ENCODE measurements at regions not wholly inside any gene's neighbourhood (a gene's known extent, or its start where the extent isn't known, plus 50 kb on each side); places are given as distances from the start of the nearest gene placed in this dataset.

DNA sequence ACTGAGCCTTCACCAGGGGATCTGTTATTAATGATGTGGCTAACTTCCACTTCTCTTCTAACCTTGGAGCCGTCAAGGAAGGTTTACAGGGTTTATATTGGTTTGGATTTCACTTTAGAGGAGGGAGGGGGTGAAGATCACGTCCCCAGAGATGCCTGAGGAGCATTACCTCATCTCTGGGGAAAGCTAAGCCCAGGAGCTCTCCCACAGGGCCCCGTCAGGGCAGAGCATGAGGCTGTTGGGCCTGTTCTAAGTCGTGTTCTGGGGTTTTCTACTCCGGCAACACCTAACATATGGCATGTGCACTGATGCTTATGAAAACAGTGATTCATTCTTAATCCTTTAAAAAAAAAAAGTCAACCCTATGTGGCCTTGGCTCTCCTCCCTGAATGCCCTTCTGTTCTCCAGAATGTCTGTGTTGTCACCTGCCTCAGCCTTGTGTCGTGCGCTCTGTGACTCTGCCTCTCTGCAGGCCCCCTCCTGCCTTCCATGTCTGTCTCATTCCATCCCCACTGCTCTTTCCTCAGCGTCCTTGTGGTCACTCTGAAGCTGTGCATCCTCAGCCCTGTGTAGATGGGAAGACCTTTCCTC, 97.4 kb upstream of the JARID2 start:
- H3K4me3 Mint-ChIP-seq (ENCODE audit: unreplicated experiment): no peak overlapping the region
- H3K36me3 Mint-ChIP-seq (ENCODE audit: unreplicated experiment): no peaks in the 10 kb centered on the region
- H3K27ac Mint-ChIP-seq (ENCODE audit: unreplicated experiment): no peak overlapping the region
- H3K27me3 Mint-ChIP-seq (ENCODE audit: unreplicated experiment): peaks cover 7% of the 10 kb centered on the region
- DNase-seq (ENCODE audit: extremely low spot score, unreplicated experiment): no peak
- H3K4me1 Mint-ChIP-seq (ENCODE audit: unreplicated experiment): peaks cover 10% of the 10 kb centered on the region
- no peaks in the 10 kb centered on the region for H3K9me3 Mint-ChIP-seq (ENCODE audit: unreplicated experiment)
- TF ChIP-seq, protein P1, sequence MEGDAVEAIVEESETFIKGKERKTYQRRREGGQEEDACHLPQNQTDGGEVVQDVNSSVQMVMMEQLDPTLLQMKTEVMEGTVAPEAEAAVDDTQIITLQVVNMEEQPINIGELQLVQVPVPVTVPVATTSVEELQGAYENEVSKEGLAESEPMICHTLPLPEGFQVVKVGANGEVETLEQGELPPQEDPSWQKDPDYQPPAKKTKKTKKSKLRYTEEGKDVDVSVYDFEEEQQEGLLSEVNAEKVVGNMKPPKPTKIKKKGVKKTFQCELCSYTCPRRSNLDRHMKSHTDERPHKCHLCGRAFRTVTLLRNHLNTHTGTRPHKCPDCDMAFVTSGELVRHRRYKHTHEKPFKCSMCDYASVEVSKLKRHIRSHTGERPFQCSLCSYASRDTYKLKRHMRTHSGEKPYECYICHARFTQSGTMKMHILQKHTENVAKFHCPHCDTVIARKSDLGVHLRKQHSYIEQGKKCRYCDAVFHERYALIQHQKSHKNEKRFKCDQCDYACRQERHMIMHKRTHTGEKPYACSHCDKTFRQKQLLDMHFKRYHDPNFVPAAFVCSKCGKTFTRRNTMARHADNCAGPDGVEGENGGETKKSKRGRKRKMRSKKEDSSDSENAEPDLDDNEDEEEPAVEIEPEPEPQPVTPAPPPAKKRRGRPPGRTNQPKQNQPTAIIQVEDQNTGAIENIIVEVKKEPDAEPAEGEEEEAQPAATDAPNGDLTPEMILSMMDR (IDR thresholded peaks at IDR 0.05): peak; percentile 23

DNA sequence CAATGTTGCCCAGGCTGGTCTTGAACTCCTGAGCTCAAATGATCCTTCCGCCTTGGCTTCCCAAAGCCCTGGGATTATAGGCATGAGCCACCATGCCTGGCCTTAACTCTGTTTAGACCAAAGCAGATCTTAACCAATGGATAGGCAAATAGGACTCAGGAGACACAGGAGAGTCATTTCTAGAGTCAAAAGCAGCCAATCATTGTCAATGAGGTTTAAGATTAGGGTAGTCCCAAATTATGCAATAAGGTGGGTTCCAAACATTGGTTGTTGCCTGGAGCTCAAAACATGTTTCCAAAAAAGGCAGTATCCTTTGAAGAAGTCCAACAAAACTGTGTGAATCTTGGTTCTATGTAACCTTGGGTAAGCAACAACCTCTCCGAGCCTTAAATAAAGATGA, 95.7 kb upstream of the JARID2 start:
- no peak for DNase-seq (ENCODE audit: extremely low spot score, unreplicated experiment)
- Mint-ChIP-seq H3K4me3 (ENCODE audit: unreplicated experiment) (no peak overlapping the region), H3K27me3 (ENCODE audit: unreplicated experiment) (peaks cover 6% of the 10 kb centered on the region), H3K27ac (ENCODE audit: unreplicated experiment) (no peak overlapping the region), H3K36me3 (ENCODE audit: unreplicated experiment) (no peaks in the 10 kb centered on the region), H3K4me1 (ENCODE audit: unreplicated experiment) (peaks cover 10% of the 10 kb centered on the region), H3K9me3 (ENCODE audit: unreplicated experiment) (no peaks in the 10 kb centered on the region)
- TF ChIP-seq, protein P1 (IDR thresholded peaks at IDR 0.05): no peak

DNA sequence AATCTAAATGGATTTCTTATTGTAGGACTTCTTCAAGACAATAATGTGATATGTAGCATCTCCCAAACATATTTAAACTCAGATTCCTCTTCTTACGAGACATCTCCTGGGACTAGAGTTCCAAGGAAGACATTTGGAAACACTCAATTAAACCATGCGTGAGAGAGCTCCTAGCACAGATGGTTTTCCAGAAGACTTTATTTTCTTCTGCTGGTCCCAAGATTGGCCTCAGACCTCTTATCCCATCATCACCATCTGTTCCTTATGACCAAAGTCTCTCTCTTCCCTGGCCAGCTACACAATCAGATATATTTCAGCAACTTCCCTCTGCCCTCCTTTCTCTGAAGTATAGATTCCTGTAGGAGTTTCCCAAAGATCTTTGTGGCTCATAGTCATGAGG, 93.2 kb upstream of the JARID2 start:
- Mint-ChIP-seq H3K36me3 (ENCODE audit: unreplicated experiment) (no peaks in the 10 kb centered on the region), H3K4me1 (ENCODE audit: unreplicated experiment) (peaks cover 10% of the 10 kb centered on the region), H3K4me3 (ENCODE audit: unreplicated experiment) (no peak overlapping the region), H3K9me3 (ENCODE audit: unreplicated experiment) (no peaks in the 10 kb centered on the region), H3K27ac (ENCODE audit: unreplicated experiment) (no peak overlapping the region), H3K27me3 (ENCODE audit: unreplicated experiment) (peaks cover 12% of the 10 kb centered on the region)
- TF ChIP-seq, protein P1 (IDR thresholded peaks at IDR 0.05): no peak
- no peak for DNase-seq (ENCODE audit: extremely low spot score, unreplicated experiment)

DNA sequence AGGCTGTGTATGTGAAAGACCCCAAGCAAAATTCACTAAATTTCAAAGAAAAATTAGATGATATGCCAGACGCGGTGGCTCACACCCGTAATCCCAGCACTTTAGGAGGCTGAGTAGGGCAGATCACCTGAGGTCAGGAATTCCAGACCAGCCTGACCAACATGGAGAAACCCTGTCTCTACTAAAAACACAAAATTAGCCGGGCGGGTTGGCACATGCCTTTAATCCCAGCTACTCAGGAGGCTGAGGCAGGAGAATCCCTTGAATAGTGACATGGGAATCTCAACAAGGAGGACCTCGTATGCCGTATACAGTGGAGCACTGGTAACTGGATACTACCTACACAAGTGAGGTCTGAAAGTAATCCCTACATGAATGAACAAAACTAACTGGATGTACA, 92.7 kb upstream of the JARID2 start:
- no peak for DNase-seq (ENCODE audit: extremely low spot score, unreplicated experiment)
- Mint-ChIP-seq H3K27me3 (ENCODE audit: unreplicated experiment) (peaks cover 12% of the 10 kb centered on the region), H3K4me1 (ENCODE audit: unreplicated experiment) (peaks cover 7% of the 10 kb centered on the region), H3K9me3 (ENCODE audit: unreplicated experiment) (no peaks in the 10 kb centered on the region), H3K36me3 (ENCODE audit: unreplicated experiment) (no peaks in the 10 kb centered on the region), H3K4me3 (ENCODE audit: unreplicated experiment) (no peak overlapping the region), H3K27ac (ENCODE audit: unreplicated experiment) (no peak overlapping the region)
- TF ChIP-seq, protein P1 (IDR thresholded peaks at IDR 0.05): no peak

DNA sequence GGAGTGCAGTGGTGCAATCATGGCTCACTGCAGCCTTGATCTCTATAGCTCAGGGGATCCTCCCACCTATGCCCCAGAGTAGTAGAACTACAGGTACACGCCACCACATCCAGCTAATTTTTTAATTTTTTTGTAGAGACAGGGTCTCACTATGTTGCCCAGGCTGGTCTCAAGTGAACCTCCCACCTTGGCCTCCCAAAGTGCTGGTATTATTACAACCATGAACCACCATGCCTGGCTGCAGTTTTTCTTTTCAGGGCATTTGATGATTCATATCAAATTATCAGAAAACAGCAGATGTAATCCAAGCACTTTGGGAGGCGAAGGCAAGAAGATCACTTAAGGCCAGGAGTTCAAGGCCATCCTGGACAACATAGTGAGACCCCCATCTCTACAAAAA, 88.4 kb upstream of the JARID2 start:
- H3K4me1 Mint-ChIP-seq (ENCODE audit: unreplicated experiment): no peaks in the 10 kb centered on the region
- no peak overlapping the region for H3K27ac Mint-ChIP-seq (ENCODE audit: unreplicated experiment)
- TF ChIP-seq, protein P1 (IDR thresholded peaks at IDR 0.05): no peak
- no peaks in the 10 kb centered on the region for H3K36me3 Mint-ChIP-seq (ENCODE audit: unreplicated experiment)
- DNase-seq (ENCODE audit: extremely low spot score, unreplicated experiment): no peak
- peaks cover 12% of the 10 kb centered on the region for H3K27me3 Mint-ChIP-seq (ENCODE audit: unreplicated experiment)
- no peaks in the 10 kb centered on the region for H3K9me3 Mint-ChIP-seq (ENCODE audit: unreplicated experiment)
- no peak overlapping the region for H3K4me3 Mint-ChIP-seq (ENCODE audit: unreplicated experiment)

Measured in osteocyte (in vitro differentiated cells).